HG03558 (cell line): ENCODE measurements at regions not wholly inside any gene's neighbourhood (a gene's known extent, or its start where the extent isn't known, plus 50 kb on each side); places are given as distances from the start of the nearest gene placed in this dataset.

Experiments used
- ATAC-seq: cut with Tn5 transposase; IDR thresholded peaks from one replicate; pipeline ENCODE4 v1.9.1; 2021; ENCODE audit warnings: moderate number of reproducible peaks; ENCODE audit not compliant: unreplicated experiment; ENCODE audit errors: extremely low read depth

DNA sequence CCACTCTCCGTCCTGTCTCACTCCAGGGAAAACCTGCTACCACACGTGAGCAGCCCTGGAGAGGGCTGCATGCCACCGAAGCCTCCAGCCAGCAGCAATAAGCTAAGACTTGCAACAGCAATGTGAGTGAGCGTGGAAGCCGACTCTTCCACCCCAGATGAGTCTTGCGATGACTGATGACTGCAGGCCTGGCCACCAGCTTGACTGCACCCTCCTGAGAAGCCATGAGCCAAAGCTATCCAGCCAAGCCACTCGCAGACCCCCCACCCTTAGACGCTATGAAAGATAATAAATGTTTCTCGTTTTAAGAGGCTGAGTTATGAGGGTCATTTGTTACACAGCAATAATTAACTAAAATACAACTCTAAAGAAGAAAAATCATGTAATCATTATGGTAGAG is 118.6 kb upstream of the GALNT2 start:
- no peak for ATAC-seq

DNA sequence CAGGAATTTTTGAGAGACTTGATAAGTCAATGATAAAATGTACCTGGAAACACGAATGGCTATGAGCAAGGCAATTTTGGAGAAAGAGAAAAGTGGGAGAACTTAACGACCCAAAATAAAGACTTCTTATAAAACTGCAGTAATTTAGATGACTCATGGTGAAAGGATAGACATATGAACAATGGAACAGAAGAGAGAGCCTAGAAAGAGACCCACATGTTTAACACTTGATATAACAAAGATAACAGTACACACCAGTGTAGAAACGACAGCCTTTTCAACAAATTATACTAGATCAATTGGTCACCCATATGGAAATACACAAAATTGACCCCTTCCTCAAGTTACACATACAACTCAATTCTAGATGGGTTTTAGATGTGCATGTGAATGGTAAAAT is 117.5 kb upstream of the GALNT2 start:
- ATAC-seq: no peak

- ATAC-seq: no peak
Observed at GRCh38 chr1:229950020-229950419, 117.0 kb upstream of the GALNT2 start.

DNA sequence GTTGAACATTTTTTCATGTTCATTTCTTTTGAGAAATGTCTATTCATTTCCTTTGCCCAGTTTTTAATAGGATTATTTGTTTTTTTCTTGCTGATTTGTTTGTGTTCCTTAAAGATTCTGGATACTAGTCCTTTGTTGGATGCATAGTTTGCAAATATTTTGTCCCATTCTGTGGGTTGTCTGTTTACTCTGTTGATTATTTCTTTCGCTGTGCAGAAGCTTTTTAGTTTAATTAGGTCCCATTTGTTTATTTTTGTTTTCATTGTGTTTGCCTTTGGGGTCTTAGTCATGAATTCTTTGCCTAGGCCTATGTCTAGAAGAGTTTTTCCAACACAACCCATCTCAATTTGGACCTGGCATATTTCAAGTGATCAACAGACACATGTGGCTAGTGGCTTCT is 116.1 kb upstream of the GALNT2 start:
- ATAC-seq: no peak

DNA sequence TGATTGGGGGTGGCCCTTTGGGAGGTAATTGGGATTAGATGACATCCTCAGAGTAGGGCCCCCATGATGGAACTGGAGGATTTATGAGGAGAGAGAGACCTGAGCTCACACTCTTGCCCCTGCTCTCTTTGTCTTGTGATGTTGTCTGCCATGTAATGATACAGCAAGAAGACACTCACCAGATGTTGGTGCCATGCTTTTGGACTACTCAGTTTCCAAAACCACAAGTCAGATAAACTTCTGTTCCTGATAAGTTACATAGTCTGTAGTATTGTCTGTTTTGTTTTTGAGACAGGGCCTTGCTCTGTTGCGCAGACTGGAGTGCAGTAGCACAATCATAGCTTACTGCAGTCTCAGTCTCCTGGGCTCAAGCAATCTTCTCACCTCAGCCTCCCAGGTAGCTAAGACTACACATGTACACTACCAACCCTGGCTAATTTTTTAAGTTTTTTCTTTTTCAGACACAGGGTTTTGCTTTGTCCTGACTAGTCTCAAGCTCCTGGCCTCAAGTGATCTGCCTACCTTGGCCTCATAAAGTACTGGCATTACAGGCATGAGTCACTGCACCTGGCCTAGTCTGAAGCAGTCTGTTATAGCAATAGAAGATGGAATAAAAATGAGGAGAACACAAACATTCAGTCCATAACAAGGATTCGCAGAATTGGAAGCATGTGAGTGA is 115.0 kb upstream of the GALNT2 start:
- no peak for ATAC-seq

DNA sequence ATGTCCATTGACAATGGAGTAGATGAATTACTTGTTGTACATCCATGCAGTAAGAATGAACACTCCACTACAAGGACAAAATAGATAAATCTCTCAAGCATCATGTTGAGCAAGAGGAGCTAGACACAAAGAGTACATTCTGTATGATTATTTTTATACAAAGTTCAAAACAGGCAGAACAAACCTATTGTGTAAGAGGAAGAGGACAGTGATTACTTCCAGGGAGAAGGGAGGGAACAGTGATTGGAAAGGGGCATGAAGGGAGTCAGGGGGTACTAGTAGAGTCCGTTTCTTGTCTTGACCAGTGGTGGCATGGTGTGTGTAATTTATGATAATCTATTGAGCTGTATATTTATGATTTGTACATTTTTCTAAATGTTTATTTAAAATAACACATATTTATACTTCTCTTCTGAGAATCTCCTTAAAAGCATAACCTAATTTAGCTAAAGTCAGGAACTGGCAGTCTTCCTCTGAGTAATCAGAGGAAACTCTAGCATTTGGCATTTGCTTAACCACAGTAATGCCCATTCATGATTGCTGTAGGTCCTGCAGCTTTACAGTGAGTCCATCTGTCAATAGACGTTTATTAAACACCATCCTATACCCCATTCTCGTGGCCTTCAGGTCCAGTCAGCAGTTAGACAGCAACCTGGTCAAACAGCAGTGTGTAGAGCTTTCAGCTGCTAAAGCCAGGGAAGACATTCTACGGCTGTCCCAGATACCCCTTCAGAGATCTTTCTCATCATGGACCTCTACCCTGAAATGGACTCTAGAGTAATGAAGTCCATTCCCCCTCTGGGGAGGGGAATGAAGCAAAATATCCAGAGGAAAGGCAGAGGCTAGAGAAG is 114.1 kb upstream of the GALNT2 start:
- no peak for ATAC-seq

DNA sequence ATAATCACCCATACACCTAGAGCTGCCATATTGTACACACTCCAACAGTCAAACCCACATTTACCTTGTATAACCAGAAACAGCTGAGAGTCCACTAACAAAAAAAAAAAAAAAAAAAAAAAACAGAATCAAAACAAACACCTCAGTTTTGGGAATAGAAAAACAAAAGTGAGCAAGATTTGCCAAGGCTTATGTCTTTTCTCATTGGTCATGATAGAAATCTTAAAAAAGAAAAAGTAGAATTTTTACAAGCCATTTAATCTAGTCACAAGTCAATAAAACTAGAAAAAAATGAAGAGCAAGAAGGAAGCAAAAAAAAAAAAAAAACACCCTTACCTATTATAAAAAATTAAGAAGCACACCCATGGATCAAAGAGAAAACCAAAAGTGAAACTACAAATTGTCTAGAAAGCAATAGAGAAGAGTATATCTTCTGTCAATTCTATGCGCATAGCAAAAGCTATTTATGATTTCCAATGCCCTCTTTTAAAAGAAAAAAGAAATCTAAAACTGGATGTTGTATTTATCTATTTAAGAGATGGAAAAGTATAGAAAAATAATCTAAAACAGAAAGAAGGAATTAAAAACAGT is 113.2 kb upstream of the GALNT2 start:
- ATAC-seq: no peak

DNA sequence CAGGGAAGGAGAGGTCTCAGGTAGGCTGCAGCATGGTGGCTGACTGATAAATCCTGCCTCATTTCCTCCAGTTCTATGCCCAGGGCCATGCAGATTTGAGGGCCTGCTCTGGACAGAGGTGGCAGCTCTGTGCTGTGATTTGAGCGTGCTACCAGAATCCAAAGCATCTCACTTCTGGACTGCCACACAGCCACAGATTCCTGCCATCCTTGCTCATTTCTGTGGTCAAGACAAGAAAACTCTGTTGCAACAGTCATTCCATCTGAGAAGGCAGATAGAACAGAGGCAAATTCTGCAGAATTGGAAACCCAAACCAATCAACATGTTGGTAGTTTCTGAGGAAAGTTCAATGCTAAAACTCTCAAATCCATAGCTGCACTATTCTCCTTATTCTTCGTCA is 102.8 kb upstream of the GALNT2 start:
- no peak for ATAC-seq

DNA sequence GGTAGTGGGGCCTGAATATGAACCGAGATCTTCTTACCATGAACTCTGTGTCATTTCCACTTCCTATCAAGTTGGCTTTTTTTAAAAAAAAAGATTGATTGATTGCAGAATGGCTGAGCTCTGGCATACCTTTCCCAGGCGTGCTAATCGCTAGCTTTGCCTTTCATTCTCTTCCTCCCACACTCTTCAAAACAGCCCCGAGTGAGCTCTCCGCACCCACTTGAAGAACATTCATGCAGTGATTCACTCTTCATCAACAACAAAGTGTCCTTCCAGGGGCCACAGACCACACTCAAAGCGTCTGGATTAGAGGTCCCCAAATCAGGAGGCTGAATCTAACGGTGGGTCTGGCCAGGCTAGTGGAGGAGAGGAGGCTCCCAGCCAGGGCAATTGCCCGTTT is 96.3 kb upstream of the GALNT2 start:
- ATAC-seq: no peak

DNA sequence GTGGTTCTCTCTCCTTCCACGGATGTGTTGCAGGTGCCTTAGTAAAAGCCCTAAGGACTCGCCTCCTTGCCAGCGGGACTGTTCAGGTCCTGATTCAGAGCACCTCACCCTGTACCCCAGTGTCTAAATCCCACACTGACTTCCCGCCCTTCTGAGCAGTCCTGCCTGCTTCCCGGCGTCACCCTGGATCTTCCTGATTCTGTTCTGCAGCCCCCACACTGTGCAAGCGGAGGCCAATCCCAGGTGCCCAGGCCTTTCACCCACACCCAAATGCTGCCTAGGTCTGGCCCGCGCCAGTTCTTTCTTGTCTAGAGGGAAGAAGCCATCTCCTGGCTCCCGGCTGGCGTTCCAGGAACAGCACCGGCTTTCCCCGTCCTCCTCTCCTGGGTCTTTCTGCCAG is 95.9 kb upstream of the GALNT2 start:
- no peak for ATAC-seq

DNA sequence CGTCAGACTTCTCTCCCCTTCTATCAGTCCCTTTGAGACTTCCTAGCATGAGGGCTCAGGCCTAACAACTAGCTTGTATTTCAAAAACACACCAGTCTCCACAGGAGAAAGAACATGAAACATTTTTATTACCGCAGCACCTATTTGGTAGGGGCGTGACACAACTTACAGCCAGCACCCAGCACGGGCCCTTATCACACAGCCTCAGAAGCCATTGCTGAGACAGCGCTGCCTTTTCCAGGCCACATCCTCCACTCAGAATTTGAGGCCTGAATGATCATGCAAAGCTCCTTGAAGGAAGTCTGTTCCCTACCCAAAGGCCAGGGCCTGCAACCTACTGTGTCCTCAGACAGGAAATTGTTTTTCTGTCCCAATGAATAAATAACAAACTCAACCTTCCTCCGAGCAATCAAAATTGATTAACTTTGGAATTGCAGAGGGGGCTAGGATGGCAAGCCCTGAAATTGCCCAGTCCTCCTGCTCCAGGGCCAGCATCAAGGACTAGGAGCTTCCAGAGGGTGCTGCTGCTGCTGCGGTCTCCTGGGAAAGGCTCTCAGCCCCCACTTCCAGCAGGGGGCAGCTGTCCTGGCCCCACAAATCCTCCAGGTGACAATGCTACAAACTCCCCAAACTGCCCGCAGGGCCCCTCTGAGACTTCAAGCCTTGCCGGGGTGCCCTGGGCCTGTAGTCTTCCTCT is 94.3 kb upstream of the GALNT2 start:
- no peak for ATAC-seq

GRCh38 chr1:229973297-229973612 is 93.8 kb upstream of the GALNT2 start:
- no peak for ATAC-seq

DNA sequence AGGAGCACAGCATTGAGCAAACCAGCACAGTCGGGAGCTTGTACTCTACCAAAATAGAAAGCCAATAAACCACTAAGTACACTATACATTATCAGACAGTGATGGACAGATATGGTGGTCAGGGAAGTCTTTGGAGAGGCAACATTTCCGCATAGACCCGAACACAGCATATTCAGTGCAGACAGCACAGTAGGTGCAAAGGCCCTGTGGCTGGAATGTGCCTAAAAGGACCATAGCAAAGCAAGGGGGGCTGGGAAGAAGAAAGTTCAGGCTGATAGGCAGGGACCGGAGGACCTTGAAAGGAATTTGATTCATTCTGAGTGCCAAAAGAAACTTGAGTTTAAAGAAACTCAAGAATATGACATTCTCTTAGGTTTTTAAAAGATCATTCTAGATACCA is 92.0 kb upstream of the GALNT2 start:
- ATAC-seq: no peak

GRCh38 chr1:229980009-229980408 is 87.0 kb upstream of the GALNT2 start:
- no peak for ATAC-seq

DNA sequence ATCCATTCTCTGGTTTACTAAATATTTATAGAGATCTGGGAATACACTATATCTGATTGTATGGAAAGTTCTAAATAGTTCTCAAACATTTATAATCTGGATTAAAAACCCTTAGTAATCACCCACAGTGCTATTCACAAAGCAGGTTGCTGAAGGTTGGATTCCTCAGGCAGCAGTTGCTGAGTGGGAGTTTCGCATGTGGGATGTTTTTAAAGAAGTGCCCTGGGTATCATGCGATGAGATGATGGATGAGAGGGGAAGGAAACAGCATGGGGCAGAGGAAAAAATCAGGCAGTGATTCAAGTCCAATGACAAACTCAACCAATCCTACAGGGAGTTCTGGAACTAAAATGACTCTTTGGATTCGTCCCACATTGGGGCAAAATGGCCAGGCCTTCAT is 85.3 kb upstream of the GALNT2 start:
- no peak for ATAC-seq

GRCh38 chr1:229984310-229984991 is 82.6 kb upstream of the GALNT2 start:
- no peak for ATAC-seq

- no peak for ATAC-seq
Observed at GRCh38 chr1:229984992-229985612, 81.9 kb upstream of the GALNT2 start.

DNA sequence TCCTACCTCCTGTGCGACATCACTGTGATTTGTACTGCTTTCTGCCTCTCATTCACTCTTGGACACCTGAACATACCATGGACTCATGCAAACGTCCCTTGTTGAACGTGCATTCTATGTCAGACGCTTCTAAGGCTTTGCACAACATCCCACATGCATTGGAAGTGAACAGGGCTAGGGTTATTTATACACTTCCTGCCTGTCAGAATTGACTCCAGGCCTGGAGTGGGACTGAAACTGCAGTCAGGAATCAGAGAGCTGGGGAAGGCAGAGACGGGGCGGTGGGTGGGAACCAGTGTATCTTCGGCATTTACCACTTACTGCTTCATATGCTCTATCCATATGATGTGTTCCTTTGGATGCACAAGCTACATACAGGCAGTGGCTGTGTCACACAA is 81.4 kb upstream of the GALNT2 start:
- no peak for ATAC-seq

- no peak for ATAC-seq
Observed at GRCh38 chr1:229986737-229987337, 80.2 kb upstream of the GALNT2 start.

GRCh38 chr1:229987953-229988352 is 79.1 kb upstream of the GALNT2 start:
- ATAC-seq: no peak
